Astrocyte of the cerebellum (primary cell): ENCODE measurements at regions not wholly inside any gene's neighbourhood (a gene's known extent, or its start where the extent isn't known, plus 50 kb on each side); places are given as distances from the start of the nearest gene placed in this dataset.

Experiments
- DNase-seq: peaks from one replicate; pipeline ENCODE4 v3.0.0-alpha.2; 2011; ENCODE audit warnings: low read depth
- H3K4me3 ChIP-seq: 2 replicates; pipeline ENCODE4 v1.5.1; 2011; ENCODE audit warnings: mild to moderate bottlenecking, low read depth, low read length, moderate library complexity
- CTCF ChIP-seq: IDR thresholded peaks from 2 replicates; pipeline ENCODE4 v1.5.1; 2012; ENCODE audit warnings: low read length, low read depth, moderate library complexity, mild to moderate bottlenecking; ENCODE audit errors: missing control alignments
- in situ Hi-C: cut with HindIII; loops from 2 replicates; pipeline ENCODE4 v1.10.0; 2017; ENCODE audit warnings: low sequenced_read_pairs

- no peak for TF ChIP-seq CTCF
- no peak for DNase-seq
- no peak overlapping the region for H3K4me3 ChIP-seq
- in situ Hi-C loops: no loop called here
Measured at GRCh38 chr2:43033016-43033270, 193.5 kb downstream of the ZFP36L2 start.

- H3K4me3 ChIP-seq: no peak overlapping the region
- DNase-seq: no peak
- no peak for TF ChIP-seq CTCF
- in situ Hi-C loops: no loop called here
Measured at GRCh38 chr2:43032213-43033015, 194.0 kb downstream of the ZFP36L2 start.

GRCh38 chr2:43031471-43032212 is 194.8 kb downstream of the ZFP36L2 start:
- TF ChIP-seq CTCF: no peak
- DNase-seq: no peak
- in situ Hi-C loops: no loop called here
- no peak overlapping the region for H3K4me3 ChIP-seq

GRCh38 chr2:43030551-43031307 is 195.7 kb downstream of the ZFP36L2 start:
- in situ Hi-C loops: no loop called here

GRCh38 chr2:43029186-43029585 is 197.2 kb downstream of the ZFP36L2 start:
- in situ Hi-C loops: no loop called here
- no peak overlapping the region for H3K4me3 ChIP-seq
- no peak for TF ChIP-seq CTCF
- DNase-seq: no peak

More at GRCh38 chr2:43030551-43031307, 195.7 kb downstream of the ZFP36L2 start:
- H3K4me3 ChIP-seq: no peak overlapping the region
- TF ChIP-seq CTCF: no peak
- DNase-seq: no peak

GRCh38 chr2:43028188-43028587 is 198.2 kb downstream of the ZFP36L2 start:
- no peak overlapping the region for H3K4me3 ChIP-seq
- DNase-seq: no peak
- in situ Hi-C loops: no loop called here
- TF ChIP-seq CTCF: no peak
